ENCODE measurements at regions not wholly inside any gene's neighbourhood (a gene's known extent, or its start where the extent isn't known, plus 50 kb on each side); places are given as distances from the start of the nearest gene placed in this dataset.

DNA sequence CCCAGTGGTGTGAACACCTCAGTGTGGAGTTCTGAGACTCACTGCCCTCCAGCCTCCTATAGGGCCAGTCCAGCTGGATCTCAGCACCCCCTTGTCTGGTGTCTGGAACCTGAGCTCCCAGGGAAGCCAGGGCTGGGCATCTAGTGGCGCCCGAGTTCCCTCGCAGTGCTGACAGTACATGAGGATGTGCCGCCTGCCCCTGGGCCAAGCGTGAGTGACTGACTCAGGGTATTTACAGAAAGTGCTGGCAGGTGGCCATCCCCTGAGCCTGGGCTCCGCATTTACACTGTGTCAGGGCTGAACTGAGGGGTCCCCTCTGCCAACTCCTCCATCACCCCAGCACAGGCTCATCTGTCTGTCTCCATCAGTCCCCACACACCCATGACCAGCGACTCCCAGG, 185.3 kb downstream of the BRD1 start:
- no peak for DNase-seq (ENCODE audit: low read depth in 2 of 2, low spot score in 1 of 2)

GRCh38 chr22:49641770-49642313, 185.8 kb downstream of the BRD1 start:
- DNase-seq (ENCODE audit: low read depth in 2 of 2, low spot score in 1 of 2), result no peak

DNA sequence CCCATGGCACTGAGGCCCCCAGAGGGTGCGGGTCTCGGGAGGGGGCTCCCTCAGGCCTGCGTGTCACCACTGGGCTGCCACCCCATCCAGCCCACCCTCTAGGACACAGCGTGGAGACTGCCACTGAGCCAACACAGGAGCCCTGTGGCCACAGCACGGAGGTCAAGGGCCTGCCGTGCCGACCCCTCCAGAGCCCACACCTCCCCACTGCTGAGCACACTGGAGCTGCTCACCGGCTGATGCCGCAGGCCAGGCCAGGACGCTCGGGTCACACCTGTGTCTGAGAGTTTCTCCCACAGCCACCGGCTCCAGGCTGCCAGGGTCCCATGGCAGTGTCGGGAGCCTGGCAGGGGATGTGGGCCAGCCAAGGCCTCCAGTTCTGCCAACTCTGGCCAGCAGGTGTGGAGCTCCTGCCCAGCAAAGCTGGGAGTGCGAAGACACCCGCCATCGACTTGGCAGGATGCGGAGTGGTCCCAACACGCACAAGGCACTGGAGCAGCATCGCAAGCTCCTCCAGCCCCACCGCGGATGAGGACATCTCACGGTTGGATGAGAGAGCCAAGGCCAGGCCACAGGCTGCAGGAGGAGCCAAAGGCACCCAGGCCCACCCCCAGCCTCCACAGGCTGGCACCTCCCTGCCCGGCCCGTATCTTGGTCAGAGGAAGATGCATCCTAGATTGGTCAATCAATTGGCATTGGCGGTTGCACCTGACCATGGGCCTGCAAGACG, 187.1 kb downstream of the BRD1 start:
- no peak for DNase-seq (ENCODE audit: low read depth in 2 of 2, low spot score in 1 of 2)

GRCh38 chr22:49639956-49640355, 187.7 kb downstream of the BRD1 start:
- DNase-seq (ENCODE audit: low read depth in 2 of 2, low spot score in 1 of 2), result no peak

DNA sequence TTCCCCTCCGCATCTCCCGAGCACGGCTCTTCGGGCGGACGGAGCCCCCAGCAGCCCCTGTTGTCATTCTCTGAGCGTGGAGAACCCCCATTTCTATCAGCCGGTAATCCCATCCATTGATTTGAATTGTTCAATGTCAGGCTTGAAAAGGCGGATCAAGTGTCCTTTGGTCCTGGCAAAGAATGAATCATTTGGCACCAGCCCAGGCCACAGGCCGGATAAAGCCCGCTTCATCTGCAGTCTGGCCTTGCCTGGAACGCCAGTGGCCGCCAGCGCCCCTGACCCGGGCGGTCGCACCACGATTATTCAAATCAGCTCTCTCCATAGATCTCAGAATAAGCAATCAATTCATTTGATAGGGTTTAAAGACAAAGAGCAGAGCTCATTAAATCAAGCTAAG, 188.9 kb downstream of the BRD1 start:
- DNase-seq (ENCODE audit: low read depth in 2 of 2, low spot score in 1 of 2), result no peak

- no peak for DNase-seq (ENCODE audit: low read depth in 2 of 2, low spot score in 1 of 2)
These were observed 189.7 kb downstream of the BRD1 start for GRCh38 chr22:49638001-49638400.

- DNase-seq (ENCODE audit: low read depth in 2 of 2, low spot score in 1 of 2), result no peak
These were observed 190.4 kb downstream of the BRD1 start for GRCh38 chr22:49637255-49637760.

- DNase-seq (ENCODE audit: low read depth in 2 of 2, low spot score in 1 of 2), result no peak
These were observed 191.0 kb downstream of the BRD1 start for GRCh38 chr22:49636649-49637048.

DNA sequence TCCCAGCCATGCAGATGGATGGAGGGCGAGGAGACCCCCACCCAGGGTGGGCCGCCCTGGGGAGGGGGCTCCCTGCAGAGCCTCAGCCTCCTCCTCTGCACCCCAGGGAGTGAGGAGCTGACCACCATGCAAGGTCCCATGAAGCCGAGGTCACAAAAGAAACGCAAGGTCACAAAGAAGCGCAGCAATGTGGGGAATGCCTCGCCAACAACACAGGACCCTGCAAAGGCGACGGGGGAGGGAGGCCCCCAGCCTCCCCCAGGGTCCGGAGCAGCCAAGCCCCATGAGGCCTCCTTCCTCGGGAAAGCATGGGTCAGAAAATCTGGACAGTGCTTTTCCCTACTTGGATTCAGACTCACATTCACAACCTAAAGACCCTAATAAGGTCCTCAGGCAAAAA, 191.5 kb downstream of the BRD1 start:
- no peak for DNase-seq (ENCODE audit: low read depth in 2 of 2, low spot score in 1 of 2)

DNA sequence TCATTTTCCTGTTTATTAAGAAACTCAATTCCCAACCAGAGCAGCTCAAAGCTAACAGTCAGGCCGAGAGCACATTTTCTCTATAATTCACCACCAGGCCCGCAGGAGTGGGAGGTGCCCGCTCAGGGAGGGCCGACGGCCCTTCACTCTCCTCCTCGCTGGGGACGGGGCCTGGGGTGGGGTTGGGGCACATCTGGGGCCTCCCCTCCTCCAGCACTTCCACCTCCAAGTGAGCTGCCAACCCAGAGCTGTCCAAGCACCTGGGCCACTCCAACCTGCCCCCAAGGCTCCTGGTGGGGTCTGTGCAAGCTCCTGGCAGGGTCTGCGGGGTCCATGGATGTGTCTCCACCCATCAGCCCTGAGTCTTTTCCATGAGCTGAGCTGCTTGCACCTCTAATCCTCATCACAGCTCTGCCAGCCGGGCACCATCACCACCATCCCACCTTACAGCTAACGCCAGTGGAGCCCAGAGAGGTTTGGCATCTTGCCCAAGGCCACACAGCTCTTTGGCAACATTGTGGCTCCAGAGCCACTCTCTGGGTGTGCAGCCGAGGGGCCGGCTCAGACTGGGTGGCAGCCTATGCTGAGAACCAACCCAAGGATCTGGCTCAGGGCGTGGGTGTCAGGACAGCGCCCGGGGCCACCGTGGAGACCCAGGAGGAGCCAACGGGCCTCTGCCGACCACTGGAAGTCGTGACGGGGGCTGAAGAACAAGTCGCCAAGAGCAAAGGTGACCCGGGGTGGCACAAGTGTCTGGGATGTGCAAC, 193.5 kb downstream of the BRD1 start:
- no peak for DNase-seq (ENCODE audit: low read depth in 2 of 2, low spot score in 1 of 2)

- no peak for DNase-seq (ENCODE audit: low read depth in 2 of 2, low spot score in 1 of 2)
These were observed 194.7 kb downstream of the BRD1 start for GRCh38 chr22:49633010-49633324.

- no peak for DNase-seq (ENCODE audit: low read depth in 2 of 2, low spot score in 1 of 2)
These were observed 195.3 kb downstream of the BRD1 start for GRCh38 chr22:49632199-49633009.

DNA sequence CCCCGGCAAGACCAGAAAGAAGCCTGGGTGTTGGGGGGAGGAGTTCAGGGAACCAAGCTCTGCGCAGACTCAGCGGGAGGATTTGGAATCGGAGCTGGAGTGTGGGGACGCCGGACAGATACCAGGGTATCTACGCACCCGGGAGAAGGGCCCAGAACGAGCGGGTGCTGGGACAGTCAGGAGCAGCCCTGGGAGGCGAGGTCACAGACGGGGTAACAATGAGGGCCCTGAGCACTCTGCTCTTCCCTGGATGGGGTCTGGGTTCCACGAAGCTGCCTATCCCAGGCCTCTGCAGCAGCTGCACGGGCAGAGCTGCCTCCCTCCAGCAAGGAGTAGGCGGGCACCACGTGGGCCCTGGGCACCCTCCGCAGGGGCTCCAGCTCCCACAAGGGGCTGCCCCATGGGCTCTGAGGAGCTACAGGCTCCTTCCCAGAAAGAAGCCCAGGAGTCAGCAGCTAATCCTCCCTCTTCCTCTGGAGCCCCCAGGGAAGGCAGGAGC, 197.2 kb downstream of the BRD1 start:
- no peak for DNase-seq (ENCODE audit: low read depth in 2 of 2, low spot score in 1 of 2)

DNA sequence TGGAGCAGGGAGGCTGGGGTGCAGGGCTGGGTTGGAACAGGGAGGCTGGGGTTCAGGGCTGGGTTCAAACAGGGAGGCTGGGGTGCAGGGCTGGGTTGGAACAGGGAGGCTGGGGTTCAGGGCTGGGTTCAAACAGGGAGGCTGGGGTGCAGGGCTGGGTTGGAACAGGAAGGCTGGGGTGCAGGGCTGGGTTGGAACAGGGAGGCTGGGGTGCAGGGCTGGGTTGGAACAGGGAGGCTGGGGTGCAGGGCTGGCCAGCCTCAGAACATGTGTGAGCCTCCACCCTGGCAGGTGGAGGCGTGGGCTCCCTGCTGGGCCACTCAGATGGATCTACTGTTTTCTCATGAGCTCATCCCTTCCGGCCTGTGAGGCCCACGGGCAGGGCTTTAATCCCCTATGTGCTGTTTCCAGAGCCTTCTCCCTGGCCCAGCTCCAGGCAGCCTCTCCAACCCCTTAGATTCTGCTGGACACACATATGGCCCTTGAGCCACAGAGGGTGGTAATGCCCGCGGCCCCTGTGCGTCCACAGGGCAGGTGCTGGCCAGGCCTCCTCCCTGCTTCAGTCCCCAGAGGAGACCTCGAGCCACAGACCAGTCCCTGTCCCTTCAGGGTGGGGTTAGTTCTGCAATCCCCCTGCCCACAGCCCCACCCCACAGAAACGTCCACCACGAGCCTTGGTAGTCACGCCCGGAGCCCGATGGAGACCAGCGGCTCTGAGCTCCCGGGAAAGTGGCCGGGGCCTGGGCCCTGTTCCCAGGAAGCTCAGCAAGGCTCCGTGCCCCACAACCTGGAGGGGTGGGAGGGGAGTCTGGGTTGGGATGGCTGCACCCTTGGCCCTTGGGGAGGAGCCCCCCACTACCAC, 197.9 kb downstream of the BRD1 start:
- no peak for DNase-seq (ENCODE audit: low read depth in 2 of 2, low spot score in 1 of 2)

- DNase-seq (ENCODE audit: low read depth in 2 of 2, low spot score in 1 of 2), result no peak
These were observed 198.5 kb downstream of the BRD1 start for GRCh38 chr22:49629261-49629570.

DNA sequence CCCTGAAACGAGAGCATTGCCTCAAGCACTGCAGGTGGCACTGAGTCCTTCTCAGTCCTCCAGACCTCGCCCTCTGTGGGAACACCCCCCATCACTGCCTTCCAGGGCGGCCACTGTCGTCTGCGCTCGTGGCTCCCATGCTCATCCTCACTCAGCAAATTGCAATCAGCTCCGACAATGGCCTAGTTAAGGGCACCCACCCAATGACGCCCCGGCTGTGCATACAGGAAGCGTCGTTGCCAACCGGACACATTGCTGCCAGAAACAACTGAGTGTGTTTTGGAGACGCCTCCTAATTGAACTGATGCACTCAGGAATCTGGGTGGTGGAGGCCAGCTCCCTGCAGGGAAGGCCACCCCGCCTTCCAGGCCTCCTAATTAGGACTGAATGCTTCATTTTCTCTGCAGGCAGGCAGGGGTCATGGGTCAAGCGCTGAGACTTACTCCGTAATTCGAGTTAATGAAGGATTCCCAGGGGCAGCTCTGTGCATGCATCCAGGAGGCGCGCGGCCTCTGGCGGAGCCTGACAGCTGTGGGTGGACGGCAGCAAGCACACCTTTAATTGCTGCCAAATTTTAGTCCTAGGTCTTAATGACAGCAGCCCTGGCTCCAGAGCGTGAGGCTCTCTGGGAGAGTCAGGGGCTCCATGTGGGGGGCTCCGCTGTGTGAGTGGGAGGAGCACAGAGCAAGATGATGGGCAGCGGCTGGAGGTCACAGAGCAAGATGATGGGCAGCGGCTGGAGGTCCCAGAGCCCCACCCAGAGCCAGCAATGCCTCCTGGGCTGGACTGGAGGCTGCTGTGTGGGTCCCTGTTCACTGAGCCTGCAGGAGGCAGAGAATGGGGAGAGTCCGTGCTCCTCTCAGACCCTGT, 199.0 kb downstream of the BRD1 start:
- DNase-seq (ENCODE audit: low read depth in 2 of 2, low spot score in 1 of 2), result no peak

DNA sequence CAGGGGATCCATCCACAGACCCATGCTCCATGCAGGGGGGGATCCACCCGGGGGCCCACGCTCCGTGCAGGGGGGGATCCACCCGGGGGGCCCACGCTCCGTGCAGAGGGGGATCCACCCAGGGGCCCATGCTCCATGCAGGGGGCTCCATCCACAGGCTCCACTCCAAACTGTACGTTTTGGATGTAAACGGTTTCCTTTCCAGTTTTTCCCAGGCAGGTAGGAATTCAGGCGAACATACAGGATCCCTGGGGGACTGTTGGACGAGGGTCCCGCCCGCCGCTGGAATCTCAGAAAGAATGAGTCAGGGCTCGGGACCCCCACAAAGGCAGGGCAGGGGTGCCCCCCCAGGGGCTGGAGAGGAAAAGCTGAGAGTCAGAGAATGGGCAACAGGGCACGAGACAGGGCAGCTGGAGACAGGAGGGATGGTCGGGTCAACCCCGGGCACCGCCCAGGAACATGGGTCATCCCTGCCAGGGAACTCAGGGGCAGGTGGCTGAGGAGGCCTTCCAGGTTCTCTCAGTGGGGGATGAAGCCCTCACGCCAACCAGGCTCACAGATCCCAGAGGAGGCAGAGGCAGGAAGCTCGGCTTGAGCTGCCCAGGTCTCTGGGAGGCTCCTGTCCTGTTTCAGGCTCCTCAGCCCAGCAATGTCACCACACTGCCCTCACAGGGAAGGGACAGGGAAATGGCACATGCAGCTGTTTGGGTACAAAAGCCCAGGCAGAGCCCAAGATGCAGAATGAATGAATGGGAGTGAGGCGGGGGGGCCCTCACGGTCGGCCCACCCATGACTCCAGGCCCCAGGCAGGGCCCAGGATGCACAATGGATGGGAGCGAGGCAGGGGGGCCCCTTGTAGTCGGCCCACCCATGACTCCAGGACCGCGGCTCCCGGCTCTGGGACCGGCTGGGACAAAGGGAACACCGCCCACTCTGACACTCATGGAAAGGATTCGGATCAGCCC, 200.2 kb downstream of the BRD1 start:
- no peak for DNase-seq (ENCODE audit: low read depth in 2 of 2, low spot score in 1 of 2)

DNA sequence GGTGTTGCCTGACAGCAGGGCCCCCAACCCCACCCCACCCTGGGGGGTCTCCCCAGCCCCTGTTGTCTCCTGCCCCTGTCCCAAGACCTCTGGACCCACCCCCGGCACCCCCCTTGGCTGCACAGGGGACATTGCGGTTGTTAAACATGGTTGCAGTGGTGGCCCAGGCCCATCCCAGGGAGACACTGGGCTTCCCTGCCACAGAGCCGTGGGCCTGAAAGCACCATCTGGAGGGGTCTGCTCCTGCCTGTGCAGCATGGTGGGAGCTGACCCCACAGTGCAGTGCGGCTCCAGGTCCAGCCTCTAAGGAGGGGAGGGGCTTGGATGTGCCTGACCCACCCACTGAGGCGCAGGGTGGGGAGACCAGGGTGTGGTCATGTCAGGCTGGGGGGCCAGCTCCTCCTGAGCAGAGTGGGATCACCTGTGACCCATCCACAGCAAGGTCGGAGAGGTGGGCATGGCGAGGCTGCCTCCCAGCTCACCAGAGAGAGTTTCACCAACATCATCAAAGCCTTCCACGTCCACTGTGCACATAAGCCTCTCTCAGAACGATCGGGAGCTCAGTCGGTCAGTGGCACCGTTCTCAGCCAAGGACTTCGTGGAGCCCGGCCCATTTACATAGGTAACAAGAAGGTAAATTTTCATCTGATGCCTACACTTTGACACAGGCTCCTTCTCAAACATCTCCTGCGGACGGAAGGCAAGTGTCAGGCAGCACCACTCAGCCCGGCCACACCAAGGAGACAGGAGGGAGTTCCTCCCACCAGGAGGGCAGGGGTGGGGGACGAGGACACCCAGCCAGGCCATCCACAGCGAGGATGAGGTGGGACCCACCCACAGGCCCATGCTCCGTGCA, 201.1 kb downstream of the BRD1 start:
- no peak for DNase-seq (ENCODE audit: low read depth in 2 of 2, low spot score in 1 of 2)

Measured in stimulated activated CD8-positive, alpha-beta memory T cell treated with anti-CD3 and anti-CD28 coated beads, Interleukin-4, amount 100 ng/mL, for 4 hours (primary cell).